ENCODE measurements at regions not wholly inside any gene's neighbourhood (a gene's known extent, or its start where the extent isn't known, plus 50 kb on each side); places are given as distances from the start of the nearest gene placed in this dataset.
"Not testable (repeated sequence)": the region's sequence is repeated elsewhere in the genome, so short reads cannot be mapped to it uniquely, and the experiment has no call there.

- no peak for DNase-seq
These were observed 169.4 kb downstream of the KBTBD8 start for GRCh38 chr3:67167481-67167880.

GRCh38 chr3:67171841-67172240 is 173.7 kb downstream of the KBTBD8 start:
- no peak for DNase-seq

DNA sequence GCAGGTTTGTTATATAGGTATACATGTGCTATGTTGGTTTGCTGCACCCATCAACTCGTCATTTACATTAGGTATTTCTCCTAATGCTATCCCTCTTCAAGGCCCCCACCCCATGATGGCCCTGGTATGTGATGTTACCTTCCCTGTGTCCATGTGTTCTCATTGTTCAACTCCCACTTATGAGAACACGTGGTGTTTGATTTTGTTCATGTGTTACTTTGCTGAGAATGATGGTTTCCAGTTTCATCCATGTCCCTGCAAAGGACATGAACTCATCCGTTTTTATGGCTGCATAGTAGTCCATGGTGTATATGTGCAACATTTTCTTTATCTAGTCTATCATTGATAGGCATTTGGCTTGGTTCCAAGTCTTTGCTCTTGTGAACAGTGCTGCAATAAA is 175.0 kb downstream of the KBTBD8 start:
- not testable (repeated sequence) for DNase-seq

DNA sequence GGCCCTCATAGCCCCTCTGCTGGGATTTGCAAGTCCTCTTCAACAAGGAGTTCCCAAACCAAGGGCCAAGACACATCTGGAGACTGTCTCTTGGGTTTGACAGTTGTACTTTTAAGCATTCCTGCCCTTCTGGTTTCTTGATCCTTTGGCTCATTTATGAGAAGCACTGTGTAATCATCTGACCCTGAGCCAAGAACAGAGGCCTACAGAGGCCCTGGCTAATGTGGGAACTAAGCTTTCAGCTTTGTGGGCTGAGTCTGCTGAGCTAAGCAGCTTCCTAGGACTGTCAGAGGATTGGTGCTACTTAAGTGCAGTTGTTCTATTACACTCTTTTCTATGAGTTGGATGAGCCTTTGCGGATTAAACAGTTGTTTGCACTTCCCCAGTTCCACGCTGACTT is 178.3 kb downstream of the KBTBD8 start:
- DNase-seq, result no peak

GRCh38 chr3:67192466-67192865 is 194.4 kb downstream of the KBTBD8 start:
- DNase-seq, result no peak

DNA sequence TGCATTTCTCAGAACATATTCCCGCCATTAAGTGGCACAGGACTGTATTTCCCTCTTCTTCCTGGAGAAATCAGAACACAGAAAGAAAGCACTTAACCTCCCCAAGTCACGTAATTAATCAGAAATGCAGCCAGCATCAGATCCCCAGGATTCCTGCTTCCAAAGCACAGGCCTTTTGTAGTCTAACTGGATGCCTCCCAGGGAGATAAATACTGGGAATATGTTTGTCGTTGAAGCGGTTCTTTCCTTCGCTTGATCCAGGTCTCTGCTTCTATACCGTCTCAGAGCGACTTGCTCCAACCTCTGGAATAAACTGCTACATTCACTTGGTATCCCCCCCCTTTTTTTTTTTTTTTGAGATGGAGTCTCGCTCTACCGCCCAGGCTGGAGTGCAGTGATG is 198.6 kb downstream of the KBTBD8 start:
- no peak for DNase-seq

DNA sequence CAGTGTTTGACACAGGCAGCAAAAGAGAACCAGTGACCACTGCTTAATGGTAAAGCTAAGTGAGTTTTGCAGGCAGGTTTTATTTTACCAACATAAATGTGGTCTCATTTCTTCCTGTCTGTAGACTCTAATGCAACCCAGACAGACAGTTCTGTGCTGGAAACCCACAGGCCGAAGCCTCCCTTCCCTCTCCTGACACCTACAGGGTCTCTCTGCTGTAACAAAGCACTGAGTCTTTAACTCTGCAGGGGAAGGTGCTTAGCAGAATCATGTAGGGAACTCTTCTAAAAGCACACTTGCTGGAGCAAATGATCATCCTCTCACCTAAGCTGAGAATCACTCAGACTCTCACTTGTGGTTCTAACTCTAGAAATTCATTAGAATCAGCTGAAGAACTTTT is 200.3 kb downstream of the KBTBD8 start:
- no peak for DNase-seq

DNA sequence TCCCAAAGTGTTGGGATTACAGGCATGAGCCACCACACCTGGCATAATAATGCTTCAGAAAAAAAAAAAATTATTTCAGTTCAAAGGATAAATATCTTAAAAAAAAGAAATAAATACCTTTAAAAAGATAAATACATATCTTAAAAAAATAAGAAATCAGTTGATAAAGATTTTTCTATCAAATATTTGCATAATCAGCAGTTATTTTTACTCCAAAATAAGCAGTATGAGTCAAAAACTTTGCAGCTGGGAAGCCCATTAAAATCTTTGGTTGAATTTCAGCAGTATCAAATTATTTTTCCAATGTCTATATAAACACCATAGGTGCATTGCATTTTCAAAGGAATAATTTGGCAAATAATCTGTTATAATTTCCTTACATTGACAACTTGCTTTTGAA is 202.5 kb downstream of the KBTBD8 start:
- DNase-seq, result no peak

- no peak for DNase-seq
These were observed 202.9 kb downstream of the KBTBD8 start for GRCh38 chr3:67201026-67201425.

- no peak for DNase-seq
These were observed 203.9 kb downstream of the KBTBD8 start for GRCh38 chr3:67202053-67202452.

DNA sequence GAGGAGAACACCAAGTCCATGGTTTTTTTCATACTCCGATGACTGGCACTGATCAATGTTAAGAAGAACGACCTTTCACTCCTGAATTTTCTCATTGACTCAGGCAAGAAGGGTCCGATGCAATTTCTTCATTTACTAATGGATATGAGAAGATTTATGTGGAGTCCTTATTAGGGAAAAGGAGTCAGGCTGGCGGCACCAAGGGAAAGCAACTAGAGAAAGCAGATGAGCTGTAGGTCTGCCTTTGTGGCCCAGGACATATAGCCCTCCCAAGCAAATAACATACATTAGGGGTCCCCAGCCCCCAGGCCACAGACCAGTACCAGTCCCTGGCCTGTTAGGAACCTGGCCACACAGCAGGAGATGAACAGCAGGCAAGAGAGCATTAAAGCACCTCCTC is 206.8 kb downstream of the KBTBD8 start:
- no peak for DNase-seq

- no peak for DNase-seq
These were observed 217.6 kb downstream of the KBTBD8 start for GRCh38 chr3:67215690-67216089.

GRCh38 chr3:67227030-67227429 is 228.9 kb downstream of the KBTBD8 start:
- no peak for DNase-seq

- no peak for DNase-seq
These were observed 230.0 kb downstream of the KBTBD8 start for GRCh38 chr3:67228136-67228535.

DNA sequence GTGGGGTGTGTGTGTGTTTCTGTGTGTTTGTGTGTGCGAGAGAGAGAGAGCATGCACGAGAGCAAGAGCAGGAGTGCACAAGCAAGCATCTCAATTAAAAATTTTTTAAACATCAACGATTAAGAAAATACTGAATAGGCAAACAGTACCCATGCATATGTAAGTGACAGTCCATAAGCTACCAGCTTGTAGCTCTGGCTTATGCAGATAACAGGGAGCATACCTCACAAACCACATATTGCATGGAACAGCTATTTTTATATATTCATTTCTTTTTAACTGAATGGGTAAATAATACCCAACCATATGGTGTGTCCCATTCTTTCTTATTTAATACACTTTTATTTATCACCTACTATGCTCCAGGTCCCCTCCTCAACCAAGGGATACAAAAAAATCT is 234.5 kb downstream of the KBTBD8 start:
- no peak for DNase-seq

GRCh38 chr3:67239353-67239752 is 241.2 kb downstream of the KBTBD8 start:
- no peak for DNase-seq

GRCh38 chr3:67241084-67241483 is 243.0 kb downstream of the KBTBD8 start:
- no peak for DNase-seq

DNA sequence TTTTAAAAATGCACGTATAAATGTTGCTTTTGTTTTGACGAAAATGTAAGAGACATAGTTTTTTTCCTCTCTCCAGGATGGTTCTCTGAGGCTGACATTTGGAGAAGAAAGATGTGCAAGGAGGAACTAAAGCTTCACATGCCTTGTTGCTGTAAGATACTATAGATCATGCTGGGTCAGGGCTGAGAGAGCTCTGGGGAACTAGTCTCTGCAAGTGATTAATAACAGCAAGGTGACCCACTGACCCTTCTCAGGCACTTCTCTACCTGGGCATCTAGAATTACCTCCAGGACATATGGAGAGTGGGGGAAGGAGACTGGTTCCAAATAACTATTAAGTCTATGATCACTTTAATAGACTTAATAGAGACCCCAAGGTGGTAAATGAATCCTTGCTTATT is 246.0 kb downstream of the KBTBD8 start:
- no peak for DNase-seq

DNA sequence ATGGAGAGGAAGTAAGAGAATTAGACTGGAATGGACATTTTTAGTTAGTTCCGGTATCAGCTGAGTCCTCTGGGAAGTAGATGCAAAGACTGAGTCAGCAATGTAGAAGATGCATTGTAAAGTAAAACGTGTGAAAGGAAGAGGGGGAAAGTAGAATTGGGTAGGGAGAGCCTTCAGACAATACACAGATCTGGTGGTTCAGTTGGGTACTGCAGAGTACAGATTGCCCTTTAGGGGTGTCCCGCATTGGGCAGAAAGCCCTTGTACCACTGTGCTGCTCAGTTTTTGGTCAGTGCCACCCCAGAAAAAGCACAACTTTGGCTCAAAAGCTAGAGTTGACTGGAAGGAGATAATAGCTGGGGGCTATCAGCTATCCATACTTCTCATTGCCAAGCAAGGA is 247.4 kb downstream of the KBTBD8 start:
- no peak for DNase-seq

GRCh38 chr3:67248726-67249125 is 250.6 kb downstream of the KBTBD8 start:
- DNase-seq, result no peak

GRCh38 chr3:67252906-67253305 is 254.8 kb downstream of the KBTBD8 start:
- not testable (repeated sequence) for DNase-seq

DNA sequence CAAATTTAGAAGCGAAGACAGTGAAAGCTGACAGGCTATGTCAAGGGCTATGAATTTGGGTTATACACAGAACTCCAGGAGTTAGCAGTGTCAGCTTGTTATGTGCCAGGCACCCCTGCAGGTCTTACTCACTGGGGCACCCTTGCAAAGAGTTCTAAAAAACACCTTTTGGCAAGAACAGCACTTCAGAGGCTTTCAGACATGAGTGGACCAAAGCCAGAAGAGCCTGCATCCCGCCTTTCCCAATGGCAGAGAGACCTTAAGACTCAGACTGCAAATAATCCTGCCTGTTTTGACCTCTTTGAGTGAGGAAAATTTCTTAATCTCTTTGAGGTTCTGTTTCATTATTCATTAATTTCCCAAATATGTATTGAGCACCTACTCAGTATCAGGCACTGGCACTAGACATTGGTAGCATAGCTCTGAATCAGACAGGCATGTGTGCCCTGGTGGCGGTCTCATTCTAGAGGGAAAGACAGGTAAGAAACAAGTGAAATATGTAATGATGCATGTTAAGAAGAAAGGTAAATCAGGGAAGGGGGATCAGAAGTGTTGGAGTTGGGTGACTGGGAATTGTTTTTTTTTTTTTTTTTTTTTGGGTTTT is 280.0 kb downstream of the KBTBD8 start:
- no peak for DNase-seq

DNA sequence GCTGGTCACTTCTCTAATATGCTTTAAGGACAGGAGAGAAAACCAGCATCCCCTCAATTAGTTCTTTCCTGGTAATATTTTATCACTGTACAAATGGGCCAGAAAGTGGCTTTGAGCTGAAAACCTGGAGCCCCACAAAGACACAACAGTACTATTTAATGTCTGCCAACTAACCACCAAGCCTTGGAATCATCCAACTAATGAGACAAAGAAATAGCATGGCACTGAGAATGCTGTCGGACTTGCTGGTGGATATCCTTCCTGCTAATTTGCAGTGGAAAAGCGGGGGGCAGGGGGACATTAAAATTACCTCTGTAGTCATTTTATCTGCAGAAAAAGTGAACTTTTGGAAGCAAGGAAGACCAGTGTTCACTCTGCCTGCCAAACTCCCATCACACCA is 288.5 kb downstream of the KBTBD8 start:
- no peak for DNase-seq

GRCh38 chr3:67288466-67289106 is 290.5 kb downstream of the KBTBD8 start:
- peak; percentile 25 for DNase-seq

- no peak for DNase-seq
These were observed 291.5 kb downstream of the KBTBD8 start for GRCh38 chr3:67289626-67290025.
